Pancreas (tissue), 10 donors: ENCODE measurements at regions not wholly inside any gene's neighbourhood (a gene's known extent, or its start where the extent isn't known, plus 50 kb on each side); places are given as distances from the start of the nearest gene placed in this dataset.

Experiments
- ATAC-seq, 4 donors: fragments of 200-7000 bp; cut with Tn5 transposase; one replicate each; pipeline versions ENCODE4 v1.8.0 to v1.9.1; 2020; ENCODE audit warnings: mild to moderate bottlenecking in 4 of 4, moderate library complexity in 4 of 4
- DNase-seq, 6 donors: peaks; one replicate each; pipeline ENCODE4 v3.0.0-alpha.2; 2020
- FAIRE-seq: peaks from 2 replicates; lab custom pipeline; 2012; peaks lifted over from hg19 to GRCh38; lab: Jason Lieb, UNC
- H3K27ac ChIP-seq, 4 donors: fragments of 200-600 bp; sonication (generic); 1 replicate in 3 of 4; 2 replicates in 1 of 4; pipeline versions ENCODE4 v1.5.0 to v1.8.0; 2020
- H3K27me3 ChIP-seq, 4 donors: fragments of 200-600 bp; one replicate each; pipeline ENCODE4 v1.8.0; 2021
- H3K36me3 ChIP-seq, 3 donors: fragments of 200-600 bp; sonication (generic) in 1 of 3; one replicate each; pipeline versions ENCODE4 v1.5.0 to v1.8.0; 2020 to 2021
- H3K4me1 ChIP-seq, 3 donors: fragments of 200-600 bp; one replicate each; pipeline ENCODE4 v1.8.0; 2021
- H3K4me3 ChIP-seq, 4 donors: fragments of 200-600 bp; sonication (generic) in 2 of 4; one replicate each; pipeline versions ENCODE4 v1.5.0 to v1.8.0; 2020 to 2021
- H3K9me3 ChIP-seq, 4 donors: fragments of 200-600 bp; one replicate each; pipeline ENCODE4 v1.8.0; 2021
- WGBS, 2 donors: extraction: QIAGEN DNeasy Blood & Tissue Kit; methylation state at CpG; one replicate each; pipeline ENCODE4 v1.1.7; 2013; 5-methylcytosine and 5-hydroxymethylcytosine counted together
- intact Hi-C, 3 donors: fragments of 100-400 bp; cut with DNase I; formaldehyde crosslinking; loops; one replicate each; pipeline versions ENCODE4 v1.11.1 to v1.14.2; 2022
- TF ChIP-seq, protein P1 (sequence below), 4 donors: fragments of 200-600 bp; sonication (generic) in 3 of 4; IDR thresholded peaks; one replicate each; pipeline versions ENCODE4 v1.5.0 to v1.8.0; 2021; ENCODE audit warnings: antibody characterized with exemption in 4 of 4
- donor health status: healthy with polysubstance abuse.
- donor health status: DM: no; HTN: no; CAD: no; lungs with moderate emphysema.
- donor health status: DM: no; HTN: no; CAD: no.
- donor health status: control.
- donor health status: control.
- donor health status: Bipolar disorder and iron deficiency.
- donor health status: DM: yes; HTN: yes; CAD: no.
- donor health status: DM: no; HTN: no; CAD: no.
- donor health status: DM: no; HTN: no; CAD: no.
- donor health status: DM: yes; HTN: yes; CAD: no.

- DNase-seq (no peak), ATAC-seq (no peak), FAIRE-seq (no peak)
- TF ChIP-seq, protein P1, sequence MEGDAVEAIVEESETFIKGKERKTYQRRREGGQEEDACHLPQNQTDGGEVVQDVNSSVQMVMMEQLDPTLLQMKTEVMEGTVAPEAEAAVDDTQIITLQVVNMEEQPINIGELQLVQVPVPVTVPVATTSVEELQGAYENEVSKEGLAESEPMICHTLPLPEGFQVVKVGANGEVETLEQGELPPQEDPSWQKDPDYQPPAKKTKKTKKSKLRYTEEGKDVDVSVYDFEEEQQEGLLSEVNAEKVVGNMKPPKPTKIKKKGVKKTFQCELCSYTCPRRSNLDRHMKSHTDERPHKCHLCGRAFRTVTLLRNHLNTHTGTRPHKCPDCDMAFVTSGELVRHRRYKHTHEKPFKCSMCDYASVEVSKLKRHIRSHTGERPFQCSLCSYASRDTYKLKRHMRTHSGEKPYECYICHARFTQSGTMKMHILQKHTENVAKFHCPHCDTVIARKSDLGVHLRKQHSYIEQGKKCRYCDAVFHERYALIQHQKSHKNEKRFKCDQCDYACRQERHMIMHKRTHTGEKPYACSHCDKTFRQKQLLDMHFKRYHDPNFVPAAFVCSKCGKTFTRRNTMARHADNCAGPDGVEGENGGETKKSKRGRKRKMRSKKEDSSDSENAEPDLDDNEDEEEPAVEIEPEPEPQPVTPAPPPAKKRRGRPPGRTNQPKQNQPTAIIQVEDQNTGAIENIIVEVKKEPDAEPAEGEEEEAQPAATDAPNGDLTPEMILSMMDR (IDR thresholded peaks at IDR 0.05): no peak
- Histone ChIP-seq H3K27ac (no peak overlapping the region), H3K4me1 (no peaks in the 10 kb centered on the region), H3K4me3 (no peak overlapping the region), H3K36me3 (no peaks in the 10 kb centered on the region), H3K27me3 (no peaks in the 10 kb centered on the region), H3K9me3 (no peaks in the 10 kb centered on the region)
- 28 to 33% methylated on average over 1 of the region's 1 CpG for WGBS, 2 donors
- intact Hi-C loops: no loop called here
Observed at GRCh38 chr5:30809933-30810332, 383.6 kb upstream of the CDH6 start.

DNA sequence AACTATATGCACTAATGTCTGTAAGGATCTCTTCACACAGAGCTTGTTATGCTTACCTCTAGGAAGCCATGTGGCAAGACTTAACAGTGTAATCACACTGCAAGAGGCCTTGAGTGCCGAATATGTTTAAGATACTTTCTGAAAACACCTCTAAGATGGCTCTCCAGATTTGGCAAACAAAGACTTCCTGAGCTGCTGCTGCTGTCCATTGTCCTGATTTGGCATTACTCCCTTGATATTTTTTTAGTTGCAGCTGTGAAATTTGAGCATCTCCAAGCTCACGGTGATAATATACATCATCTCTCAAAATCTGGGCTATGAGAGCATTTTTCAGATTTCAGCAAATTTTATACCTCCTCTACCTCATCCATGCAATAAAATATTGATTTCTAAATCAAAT lies 384.5 kb upstream of the CDH6 start:
- Histone ChIP-seq H3K27ac (no peak overlapping the region), H3K27me3 (no peaks in the 10 kb centered on the region), H3K4me1 (no peaks in the 10 kb centered on the region), H3K4me3 (no peak overlapping the region), H3K9me3 (no peaks in the 10 kb centered on the region), H3K36me3 (no peaks in the 10 kb centered on the region)
- FAIRE-seq (no peak), ATAC-seq (no peak), DNase-seq (no peak)
- TF ChIP-seq, protein P1 (IDR thresholded peaks at IDR 0.05): no peak
- WGBS, 2 donors: 29 to 51% methylated on average over 2 of the region's 2 CpGs
- intact Hi-C loops: no loop called here

GRCh38 chr5:30804739-30805505 lies 388.6 kb upstream of the CDH6 start:
- intact Hi-C loops: no loop called here
- TF ChIP-seq, protein P1 (IDR thresholded peaks at IDR 0.05): no peak
- WGBS, 2 donors: 45 to 54% methylated on average over 7 of the region's 7 CpGs

GRCh38 chr5:30802961-30803705 lies 390.4 kb upstream of the CDH6 start:
- FAIRE-seq (no peak), ATAC-seq (no peak), DNase-seq (no peak)
- intact Hi-C loops: no loop called here
- Histone ChIP-seq H3K4me1 (no peaks in the 10 kb centered on the region), H3K9me3 (no peaks in the 10 kb centered on the region), H3K27me3 (no peaks in the 10 kb centered on the region), H3K36me3 (no peaks in the 10 kb centered on the region), H3K4me3 (no peak overlapping the region), H3K27ac (no peak overlapping the region)
- TF ChIP-seq, protein P1 (IDR thresholded peaks at IDR 0.05): no peak
- 63 to 82% methylated on average over 5 of the region's 5 CpGs for whole genome bisulfite sequencing, 2 donors

More at GRCh38 chr5:30804739-30805505, 388.6 kb upstream of the CDH6 start:
- no peak for ATAC-seq
- H3K36me3 ChIP-seq: no peaks in the 10 kb centered on the region
- H3K4me1 ChIP-seq: no peaks in the 10 kb centered on the region
- H3K27ac ChIP-seq: no peak overlapping the region
- no peaks in the 10 kb centered on the region for H3K27me3 ChIP-seq
- no peak for FAIRE-seq
- no peak overlapping the region for H3K4me3 ChIP-seq
- H3K9me3 ChIP-seq: no peaks in the 10 kb centered on the region
- DNase-seq: no peak

GRCh38 chr5:30781643-30782042 lies 411.8 kb upstream of the CDH6 start:
- TF ChIP-seq, protein P1 (IDR thresholded peaks at IDR 0.05): no peak
- Histone ChIP-seq H3K4me1 (no peaks in the 10 kb centered on the region), H3K9me3 (no peaks in the 10 kb centered on the region), H3K36me3 (no peaks in the 10 kb centered on the region), H3K4me3 (no peak overlapping the region), H3K27me3 (no peaks in the 10 kb centered on the region), H3K27ac (no peak overlapping the region)
- 64 to 67% methylated on average over 2 of the region's 2 CpGs for WGBS, 2 donors
- ATAC-seq: no peak
- no peak for FAIRE-seq
- intact Hi-C loops: no loop called here
- DNase-seq: no peak
